ENCODE measurements at regions not wholly inside any gene's neighbourhood (a gene's known extent, or its start where the extent isn't known, plus 50 kb on each side); places are given as distances from the start of the nearest gene placed in this dataset.

- TF ChIP-seq POLR2A (IDR thresholded peaks at IDR 0.05) (no peak), POLR2AphosphoS5 (IDR thresholded peaks at IDR 0.05; ENCODE audit: insufficient read depth in 1 of 2, low read depth in 1 of 2) (no peak)
- TF ChIP-seq, protein P1, sequence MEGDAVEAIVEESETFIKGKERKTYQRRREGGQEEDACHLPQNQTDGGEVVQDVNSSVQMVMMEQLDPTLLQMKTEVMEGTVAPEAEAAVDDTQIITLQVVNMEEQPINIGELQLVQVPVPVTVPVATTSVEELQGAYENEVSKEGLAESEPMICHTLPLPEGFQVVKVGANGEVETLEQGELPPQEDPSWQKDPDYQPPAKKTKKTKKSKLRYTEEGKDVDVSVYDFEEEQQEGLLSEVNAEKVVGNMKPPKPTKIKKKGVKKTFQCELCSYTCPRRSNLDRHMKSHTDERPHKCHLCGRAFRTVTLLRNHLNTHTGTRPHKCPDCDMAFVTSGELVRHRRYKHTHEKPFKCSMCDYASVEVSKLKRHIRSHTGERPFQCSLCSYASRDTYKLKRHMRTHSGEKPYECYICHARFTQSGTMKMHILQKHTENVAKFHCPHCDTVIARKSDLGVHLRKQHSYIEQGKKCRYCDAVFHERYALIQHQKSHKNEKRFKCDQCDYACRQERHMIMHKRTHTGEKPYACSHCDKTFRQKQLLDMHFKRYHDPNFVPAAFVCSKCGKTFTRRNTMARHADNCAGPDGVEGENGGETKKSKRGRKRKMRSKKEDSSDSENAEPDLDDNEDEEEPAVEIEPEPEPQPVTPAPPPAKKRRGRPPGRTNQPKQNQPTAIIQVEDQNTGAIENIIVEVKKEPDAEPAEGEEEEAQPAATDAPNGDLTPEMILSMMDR (IDR thresholded peaks at IDR 0.05): no peak
These were observed 152.3 kb downstream of the BTC start for GRCh38 chr4:74642006-74642405.
